EL (cell line): ENCODE measurements at regions not wholly inside any gene's neighbourhood (a gene's known extent, or its start where the extent isn't known, plus 50 kb on each side); places are given as distances from the start of the nearest gene placed in this dataset.
A peak's percentile ranks its signal among the peaks of the same experiment; 100 is the strongest.

Experiments used
- DNase-seq: peaks from one replicate; pipeline ENCODE4 v3.0.0-alpha.2; 2016

DNA sequence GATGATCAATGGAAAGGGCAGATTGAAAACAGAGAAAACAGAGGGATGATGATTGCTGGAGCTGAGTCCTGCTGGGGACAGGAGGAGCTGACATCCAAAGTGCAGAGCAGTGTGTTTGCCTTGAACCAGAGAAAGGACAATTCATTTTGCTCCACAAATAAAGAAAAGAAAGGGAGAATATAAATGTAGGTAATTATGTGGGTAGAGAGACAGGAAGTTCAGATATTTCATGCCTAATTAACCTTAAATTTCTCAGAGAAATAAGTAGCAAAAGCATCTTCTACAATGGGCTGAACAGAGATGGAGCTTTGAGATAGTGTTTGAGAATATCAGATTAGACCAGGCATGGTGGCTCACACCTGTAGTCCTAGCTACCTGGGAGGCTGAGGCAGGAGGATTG, 93.2 kb downstream of the TNFSF18 start:
- no peak for DNase-seq

- DNase-seq, result no peak
Measured at GRCh38 chr1:172959571-172959970, 91.2 kb downstream of the TNFSF18 start.

- peak; percentile 73 for DNase-seq
Measured at GRCh38 chr1:172960019-172960418, 90.7 kb downstream of the TNFSF18 start.

DNA sequence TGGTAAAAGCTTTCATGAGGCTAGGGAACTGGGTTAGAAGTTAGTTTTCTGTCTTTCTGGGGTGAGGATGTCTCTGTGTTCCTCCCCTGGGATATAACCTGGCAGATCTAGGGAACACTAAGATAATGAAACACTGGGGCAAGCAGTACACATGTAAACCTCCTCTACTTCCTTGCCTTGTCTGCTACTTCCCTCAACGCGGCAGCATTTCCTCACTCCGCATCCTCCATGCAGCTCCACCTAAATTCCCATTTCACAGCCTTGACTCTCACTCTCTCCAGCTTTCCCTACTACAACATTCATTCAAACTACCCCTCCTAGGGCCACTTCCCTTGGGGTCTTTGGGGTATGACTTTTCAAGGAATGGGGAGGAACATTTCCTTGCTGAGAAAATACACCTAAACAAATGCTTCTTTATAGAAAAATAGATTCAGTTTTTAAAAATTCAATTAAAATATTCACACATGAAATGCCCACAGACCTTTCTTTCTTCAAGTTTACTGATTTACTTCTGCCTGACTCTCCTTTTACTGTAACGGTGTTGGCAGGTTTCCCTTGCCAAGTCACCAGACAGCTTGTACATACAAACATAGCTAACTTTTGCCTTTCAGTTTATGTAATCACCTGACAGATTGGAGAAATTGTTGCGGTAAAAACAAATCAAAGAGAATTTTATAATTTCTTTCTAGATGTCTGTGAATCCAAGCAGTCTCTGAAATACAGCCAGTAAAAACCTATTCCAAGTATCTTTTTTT, 90.1 kb downstream of the TNFSF18 start:
- DNase-seq, result no peak

- no peak for DNase-seq
Measured at GRCh38 chr1:172964864-172965263, 85.9 kb downstream of the TNFSF18 start.

DNA sequence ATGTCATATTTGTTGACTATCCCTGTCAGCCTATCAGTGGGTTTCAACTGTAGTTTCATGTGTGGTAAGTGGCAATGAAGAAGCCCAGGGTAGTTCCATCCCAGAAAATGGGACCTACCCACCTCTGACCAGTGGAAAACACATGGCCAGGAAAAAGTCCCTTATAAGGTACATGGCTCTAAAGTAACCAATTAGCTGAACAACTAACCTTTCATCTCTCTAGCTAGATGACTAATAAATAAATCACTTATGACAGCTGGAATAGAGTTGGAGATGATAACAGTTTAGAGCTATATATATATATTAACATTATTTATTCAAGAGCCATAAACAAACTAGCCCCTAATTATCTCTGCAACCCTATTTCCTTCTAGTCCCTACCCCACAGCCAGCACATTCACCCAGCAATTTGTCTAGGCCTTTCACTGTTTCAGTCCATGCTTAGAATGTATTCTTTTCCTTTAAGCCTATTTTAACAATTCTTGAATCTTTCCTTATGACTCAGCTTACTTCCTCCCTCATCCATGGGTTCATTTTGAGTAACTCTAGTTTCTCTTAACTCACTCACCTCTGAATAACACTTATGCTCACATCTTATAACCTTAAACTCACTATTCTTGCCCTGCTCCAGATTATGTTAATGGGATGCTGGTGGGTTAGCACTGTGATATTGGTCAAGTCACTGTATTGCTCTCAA, 83.7 kb downstream of the TNFSF18 start:
- peak; percentile 58 for DNase-seq

DNA sequence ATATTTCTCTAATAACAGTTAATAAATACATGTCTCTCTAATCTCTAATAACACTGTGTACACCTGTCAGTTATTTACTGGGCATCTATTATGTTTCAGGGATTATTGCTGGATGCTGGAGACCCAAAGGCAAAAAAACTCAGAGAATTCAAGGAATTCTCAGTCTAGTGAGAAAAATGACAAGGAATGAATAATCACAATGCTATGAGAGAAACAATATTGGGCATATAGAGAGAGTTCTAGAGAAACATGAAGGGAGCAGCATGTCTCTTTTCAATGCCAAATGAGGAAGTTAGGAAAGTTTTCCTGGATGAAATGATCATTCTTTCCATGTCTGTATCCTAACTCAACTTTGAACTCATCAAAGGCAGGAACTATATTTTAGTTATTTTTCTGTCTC, 82.8 kb downstream of the TNFSF18 start:
- DNase-seq, result peak; percentile 73

DNA sequence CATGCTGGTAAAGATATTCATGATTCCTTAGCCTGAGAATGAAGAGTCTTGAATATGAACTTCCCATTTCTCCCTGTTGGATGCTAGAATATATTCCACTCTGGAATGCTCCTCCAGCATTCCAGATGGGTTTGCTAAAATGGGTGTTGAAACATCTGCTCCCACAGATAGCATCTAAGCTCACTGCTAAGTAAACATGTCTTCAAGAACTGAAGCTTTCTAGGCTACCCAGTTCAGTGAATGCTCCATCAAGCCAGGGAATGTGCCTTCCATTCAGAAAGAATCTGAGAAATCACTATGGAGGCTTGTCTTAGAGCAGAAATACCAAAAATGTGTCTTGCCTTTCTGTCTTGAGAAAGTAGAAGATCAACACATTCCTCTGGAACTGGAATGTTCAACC, 81.1 kb downstream of the TNFSF18 start:
- peak; percentile 90 for DNase-seq

- DNase-seq, result peak; percentile 67
Measured at GRCh38 chr1:172970186-172970585, 80.6 kb downstream of the TNFSF18 start.

DNA sequence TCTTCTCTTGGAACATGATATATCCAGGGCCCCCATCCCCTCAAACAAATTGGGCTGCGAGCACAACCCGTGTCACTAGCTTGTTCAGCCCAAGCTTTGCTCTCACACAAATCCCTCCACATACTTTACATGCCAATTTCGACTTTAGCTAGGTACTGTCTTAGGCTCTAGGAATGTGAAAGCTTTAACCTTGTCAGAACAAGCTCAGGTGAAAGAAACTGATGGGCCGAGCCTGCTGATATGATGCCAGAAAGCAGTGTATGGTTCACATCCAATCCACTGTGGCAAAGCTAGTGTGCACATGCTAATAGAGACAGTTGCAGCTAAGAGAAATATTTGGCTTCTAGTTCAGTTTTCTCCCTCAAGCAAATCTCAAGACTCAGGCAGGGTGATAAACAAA, 79.5 kb downstream of the TNFSF18 start:
- no peak for DNase-seq

- DNase-seq, result no peak
Measured at GRCh38 chr1:172972258-172972657, 78.5 kb downstream of the TNFSF18 start.

GRCh38 chr1:172973424-172973823, 77.3 kb downstream of the TNFSF18 start:
- no peak for DNase-seq

DNA sequence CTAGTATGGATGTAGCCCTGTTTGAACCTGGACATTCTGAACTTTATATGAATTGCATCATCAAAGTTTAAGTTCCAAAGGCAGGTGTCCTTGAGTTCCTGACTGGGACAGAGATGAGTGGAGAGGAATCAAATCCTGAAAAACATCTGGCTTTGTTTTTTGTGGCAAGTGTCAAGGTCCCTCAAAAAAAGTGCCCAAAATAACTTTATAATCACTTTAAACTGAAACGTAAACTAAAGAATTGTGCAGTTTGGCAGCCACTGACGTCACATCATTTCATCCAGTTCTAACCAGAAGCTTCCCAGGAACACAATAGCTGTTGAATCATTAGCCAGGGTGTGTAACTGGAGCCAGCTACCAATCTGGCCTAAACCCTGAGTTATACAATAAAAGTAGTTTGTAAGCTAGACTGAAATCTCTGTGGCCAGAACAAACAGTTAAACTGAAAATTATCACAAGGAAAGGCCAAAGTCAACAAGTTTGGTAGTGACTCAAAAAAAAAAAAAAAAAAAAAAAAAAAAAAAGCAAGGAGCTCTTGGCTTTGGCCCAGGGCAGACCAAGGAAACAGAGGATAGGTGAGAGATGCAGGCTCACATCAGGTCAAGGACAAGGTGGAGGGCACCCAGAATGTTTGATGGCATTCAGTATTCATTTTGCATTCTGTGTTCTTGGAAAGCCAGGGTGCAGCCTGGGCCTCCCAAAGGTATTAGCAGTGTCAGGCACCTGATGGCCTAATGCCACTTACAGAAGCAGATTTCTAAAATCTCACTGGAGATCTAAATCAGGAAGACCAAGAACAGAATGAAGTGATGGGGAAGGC, 74.3 kb downstream of the TNFSF18 start:
- DNase-seq, result peak; percentile 59

DNA sequence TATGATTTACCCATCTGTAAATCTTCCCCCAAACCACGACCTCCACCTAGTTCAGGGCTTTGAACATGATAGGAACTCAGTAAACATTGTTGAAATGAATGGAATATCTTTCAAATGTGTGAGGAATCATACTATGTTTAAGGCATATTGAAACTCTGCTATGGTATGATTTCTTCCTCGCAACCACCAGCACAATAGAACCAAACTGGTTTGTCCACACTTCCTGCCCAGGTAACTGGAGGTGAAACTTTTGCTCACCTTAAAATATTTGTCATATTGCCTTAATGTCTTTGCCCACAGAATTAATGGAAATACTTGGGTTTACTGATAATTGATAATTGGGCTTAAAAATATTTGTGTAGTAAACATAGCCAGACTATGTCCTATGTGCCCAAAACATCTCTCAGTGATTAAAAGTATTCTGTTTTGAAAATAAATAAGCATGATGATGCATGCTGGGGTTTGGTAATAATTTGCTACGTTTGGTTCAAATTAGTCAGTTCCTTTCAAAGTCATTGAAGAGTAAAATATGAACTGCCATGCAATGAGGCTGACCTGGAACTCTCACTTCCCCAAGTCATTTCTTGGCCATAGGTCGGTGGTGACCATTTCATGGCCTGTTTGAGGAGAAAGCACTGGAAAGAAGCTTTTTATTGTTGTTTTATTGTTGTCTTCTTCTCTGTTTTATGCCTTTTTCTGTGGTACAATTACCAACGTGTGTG, 73.3 kb downstream of the TNFSF18 start:
- peak; percentile 24 for DNase-seq

DNA sequence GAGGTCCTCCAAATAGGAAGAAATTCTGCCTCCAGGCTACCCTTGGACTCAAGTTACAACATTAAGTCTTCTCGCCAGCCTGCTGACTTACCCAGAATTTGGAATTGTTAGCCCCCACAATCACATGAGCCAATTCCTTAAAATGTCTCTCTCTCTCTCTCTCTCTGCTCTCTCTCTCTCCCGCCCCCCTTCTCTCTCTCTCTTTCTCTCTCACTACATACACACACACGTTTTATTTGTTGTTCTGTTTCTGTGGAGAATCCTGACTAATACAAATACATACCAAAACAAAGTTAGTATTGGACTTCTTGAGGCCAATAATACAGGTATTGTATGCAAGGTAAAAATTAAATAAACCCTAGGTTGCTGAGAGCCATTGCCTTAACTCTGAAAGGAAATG, 72.1 kb downstream of the TNFSF18 start:
- DNase-seq, result no peak

- no peak for DNase-seq
Measured at GRCh38 chr1:172979828-172980227, 70.9 kb downstream of the TNFSF18 start.

DNA sequence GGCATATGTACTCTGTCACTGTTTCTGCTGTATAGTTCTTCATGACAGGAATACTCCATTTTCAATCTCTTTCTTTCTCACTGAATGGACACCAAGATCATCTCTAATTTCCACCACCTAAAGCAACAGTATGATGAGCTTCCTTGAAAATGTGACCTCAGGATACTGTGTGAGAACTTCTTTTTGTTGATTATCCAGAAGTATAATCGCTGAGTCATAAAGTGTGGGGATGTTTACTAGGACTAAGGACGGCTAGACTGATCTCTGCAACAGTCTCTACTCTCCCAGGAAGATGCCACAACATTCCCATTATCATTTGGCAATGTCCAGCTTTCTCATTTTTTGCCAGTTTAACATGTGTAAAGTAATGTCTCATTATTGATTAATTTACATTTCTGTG, 70.3 kb downstream of the TNFSF18 start:
- DNase-seq, result peak; percentile 56

- DNase-seq, result no peak
Measured at GRCh38 chr1:172980971-172981370, 69.8 kb downstream of the TNFSF18 start.
